CD4-positive, alpha-beta T cell treated with Interleukin-12 subunit alpha and Interleukin-12 subunit beta, for 1 hour (primary cell): ENCODE measurements at regions not wholly inside any gene's neighbourhood (a gene's known extent, or its start where the extent isn't known, plus 50 kb on each side); places are given as distances from the start of the nearest gene placed in this dataset.

ENCODE experiments used
- DNase-seq: peaks from one replicate; pipeline ENCODE4 v3.0.0-alpha.2; 2020

DNA sequence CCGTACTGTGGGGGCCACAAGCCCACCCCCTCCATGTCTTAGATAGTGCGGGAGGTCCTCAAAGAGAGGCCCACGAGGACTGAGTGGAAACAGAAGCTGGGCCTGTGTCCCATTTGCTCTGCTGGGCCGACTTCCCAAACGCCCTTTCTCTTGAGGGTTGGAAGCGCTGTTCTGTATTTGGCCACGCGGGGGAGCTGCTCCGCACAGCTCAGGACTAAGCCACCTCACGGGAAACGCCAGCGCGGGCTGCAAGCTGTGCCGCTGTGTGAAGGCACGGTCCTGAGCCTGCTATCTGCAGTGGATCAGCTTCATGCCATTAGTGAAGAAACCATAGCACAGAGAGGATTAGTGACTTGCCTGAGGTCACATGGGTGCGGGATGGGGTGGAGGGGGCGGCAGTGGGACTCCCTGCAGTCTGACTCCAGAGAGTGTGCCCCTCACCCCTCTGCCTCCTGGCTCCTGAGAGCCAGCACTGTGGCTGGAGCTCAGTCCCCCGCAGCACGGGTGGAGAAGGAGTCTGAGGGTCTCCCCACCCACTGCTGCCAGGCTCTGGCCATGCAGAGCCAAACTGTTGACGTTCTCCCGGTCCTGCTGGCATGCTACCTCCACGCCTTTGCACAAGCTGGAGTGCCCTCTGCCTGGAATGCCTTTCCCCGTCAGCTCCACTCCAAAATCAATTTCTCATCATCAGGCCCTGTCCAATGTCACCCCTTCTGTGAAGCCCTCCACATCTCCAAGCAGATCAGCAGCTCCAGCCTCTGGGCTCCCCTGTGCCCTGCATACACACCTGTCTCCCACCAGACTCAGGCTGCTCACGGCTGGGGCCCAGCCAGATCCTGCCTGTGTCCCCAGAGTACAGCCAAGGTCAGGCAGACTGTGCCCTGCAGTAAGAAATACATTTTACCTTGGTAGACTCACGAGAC lies 51.5 kb upstream of the LRRC32 start:
- DNase-seq = peak; percentile 68

DNA sequence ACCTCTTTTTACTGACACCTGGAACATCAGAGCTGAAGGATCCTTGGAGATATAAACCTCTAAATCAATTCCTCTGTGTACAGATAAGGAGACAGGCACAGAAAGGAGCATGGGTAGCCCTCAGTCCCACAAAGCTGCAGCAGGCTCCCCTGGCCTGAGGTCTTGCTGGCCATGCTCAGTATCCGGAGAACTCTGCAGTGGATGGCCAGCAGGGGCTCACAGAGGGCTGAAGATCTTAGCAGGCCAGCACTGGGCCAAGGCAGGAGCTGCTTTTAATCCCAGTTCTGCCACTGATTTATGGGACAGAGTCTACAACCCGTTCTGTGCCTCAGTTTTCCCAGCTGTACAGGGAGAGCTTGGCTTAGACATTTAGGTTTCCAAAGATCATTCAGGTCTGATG lies 52.6 kb upstream of the LRRC32 start:
- no peak for DNase-seq

DNA sequence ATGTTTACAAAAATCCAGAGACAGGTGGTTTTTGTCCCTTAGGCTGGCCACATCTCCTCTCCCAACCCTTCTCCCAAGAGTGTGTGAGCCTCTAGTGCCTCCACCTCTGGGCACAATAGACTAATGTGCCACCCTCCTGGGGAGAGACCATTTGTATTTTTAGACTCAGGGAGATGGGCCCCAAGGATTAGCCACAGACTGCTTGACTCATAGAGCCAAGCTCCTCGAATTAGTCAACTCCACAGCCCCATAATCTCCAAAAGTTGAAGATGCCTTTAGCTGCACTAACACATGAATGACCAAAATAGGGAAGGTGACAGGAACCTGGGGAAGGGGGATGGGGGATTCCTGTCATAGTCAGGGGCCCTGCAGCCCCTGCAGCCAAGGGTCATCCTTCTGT lies 53.0 kb upstream of the LRRC32 start:
- DNase-seq = no peak

DNA sequence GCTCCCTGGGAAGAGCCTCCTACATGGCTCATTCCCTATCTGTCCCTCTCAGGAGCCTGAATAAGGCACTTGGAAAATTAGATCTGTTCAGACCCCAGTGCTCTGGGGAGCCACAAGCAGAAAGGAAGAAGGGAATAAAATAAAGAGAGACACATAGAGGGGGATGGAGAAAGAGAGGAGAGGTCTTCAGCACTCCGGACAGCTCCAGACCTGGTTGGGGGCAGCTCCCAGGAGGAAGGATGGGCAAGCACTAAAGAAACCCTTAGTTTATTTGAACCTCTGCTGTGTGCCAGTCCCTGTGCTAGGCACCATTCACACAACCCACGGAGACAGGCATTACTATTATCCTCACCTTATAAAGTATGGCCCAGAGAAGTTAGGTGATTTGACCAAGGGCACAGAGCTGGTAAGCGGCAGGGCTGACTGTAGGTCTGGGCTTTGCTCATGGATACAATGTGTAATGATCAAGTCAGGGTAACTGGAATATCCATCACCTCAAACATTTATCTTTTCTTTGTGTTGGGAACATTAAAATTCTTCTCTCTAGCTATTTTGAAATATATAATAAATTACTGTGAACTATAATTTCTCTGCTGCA lies 53.7 kb upstream of the LRRC32 start:
- DNase-seq = no peak

DNA sequence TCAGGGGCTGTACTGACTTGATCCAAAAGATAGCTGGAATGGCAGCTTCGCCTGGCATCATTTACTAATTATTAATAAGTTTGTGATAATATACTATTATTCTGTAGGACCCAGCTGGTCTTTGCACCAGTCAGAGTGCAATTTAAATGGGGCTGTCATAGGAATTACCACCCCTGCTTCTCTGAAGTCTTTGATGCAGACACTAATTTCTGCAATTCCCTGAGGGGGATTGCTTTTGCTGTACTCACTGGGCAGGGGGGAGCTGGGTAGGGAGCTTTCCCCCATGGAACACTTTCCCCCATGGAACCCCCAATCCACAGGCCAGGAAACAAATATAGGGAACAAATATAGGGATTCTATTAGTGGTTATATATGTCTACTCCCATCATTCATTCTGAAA lies 54.9 kb upstream of the TSKU start:
- no peak for DNase-seq

DNA sequence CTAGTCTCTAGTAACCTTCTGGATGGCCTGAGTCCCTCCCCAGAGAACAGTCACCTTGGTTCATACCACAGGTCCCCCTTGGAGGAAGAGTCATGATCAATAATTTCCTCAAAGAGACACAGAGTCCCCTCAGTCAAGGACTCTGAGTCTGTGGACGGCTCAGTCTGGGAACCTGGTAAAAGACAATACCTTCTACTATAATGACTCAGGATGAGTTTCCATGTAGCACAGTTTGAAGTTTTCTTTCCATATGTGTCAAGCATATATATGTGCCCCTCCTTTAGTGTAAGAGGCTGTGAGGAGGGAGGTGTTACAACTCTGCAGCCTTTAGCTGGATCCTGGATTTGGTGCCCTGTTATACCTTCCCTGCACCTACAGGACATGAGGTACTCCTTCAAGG lies 54.4 kb upstream of the TSKU start:
- DNase-seq = no peak

DNA sequence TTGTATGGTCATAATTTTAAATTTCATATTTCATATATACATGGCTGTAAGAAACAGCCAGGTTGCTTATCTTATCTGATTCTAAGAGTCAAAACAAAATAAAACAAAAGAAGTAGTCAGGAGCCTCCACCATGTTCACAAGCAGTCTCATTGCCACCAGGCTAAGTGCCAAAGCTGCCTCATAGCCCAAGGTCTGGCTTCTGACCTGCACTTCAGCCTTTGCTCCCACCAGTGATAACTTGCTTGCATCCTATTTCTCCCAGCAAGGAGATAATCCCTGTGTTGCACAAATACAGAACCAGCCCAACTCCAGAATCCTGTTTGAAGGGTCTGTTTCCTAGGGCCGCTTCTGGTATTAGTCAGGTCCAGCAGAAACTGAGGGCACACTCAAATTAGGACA lies 53.9 kb upstream of the TSKU start:
- DNase-seq = no peak

DNA sequence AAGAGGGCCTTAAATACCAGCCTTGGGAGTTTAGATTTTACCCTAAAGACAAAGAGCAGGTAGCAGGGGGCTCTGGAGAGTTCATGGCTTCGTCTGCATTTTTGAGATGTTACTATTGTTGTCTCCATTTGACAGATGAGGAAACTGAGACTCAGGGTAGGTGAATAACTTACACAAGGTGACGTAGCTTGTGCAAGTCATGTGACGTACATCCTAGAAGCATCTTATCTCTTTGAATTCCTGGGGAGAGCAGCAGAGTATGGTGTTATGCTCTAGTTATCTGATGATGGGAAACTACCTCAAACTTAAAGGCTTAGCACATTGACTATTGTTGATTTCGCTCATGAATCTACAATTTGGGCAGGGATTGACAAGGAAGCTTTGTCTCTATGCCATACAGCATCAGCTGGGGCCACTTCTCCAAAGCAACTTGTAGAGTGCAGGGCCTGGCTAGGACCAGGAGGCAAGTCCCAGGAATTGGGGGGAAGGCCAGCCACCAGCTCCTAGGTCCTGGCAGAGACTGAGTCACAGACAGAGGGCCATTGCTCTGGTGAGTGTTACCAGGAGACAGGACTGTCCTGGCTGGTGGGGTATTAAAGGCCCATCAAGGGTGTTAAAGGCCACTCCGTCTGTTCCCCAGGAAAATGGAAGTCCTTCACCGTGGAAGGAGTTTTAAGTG lies 52.1 kb upstream of the TSKU start:
- DNase-seq = no peak

DNA sequence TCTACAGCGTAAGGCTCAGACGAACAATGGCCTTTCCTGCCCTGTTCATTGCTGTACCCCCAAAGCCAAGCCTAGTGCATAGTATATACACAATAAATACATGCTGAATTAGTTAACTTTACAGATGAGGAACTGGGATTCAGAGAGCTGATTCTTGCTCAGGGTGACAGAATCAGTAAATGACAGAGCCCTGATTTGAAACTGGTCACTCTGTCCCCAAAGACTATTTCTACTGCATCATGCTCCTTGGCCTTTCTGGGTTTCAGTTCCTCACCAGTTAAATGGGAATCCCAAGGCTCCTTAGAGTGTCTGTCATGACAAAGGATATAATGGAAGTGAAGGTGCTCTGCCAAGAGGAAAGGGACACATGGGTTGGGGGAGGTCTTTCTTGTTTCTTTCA lies 50.5 kb upstream of the TSKU start:
- no peak for DNase-seq
